Bronchial epithelial cell (primary cell): ENCODE measurements at regions not wholly inside any gene's neighbourhood (a gene's known extent, or its start where the extent isn't known, plus 50 kb on each side); places are given as distances from the start of the nearest gene placed in this dataset.

ENCODE experiments used
- DNase-seq: peaks from one replicate; pipeline ENCODE4 v3.0.0-alpha.2; 2010; ENCODE audit warnings: low read depth
- FAIRE-seq: peaks from 2 replicates; lab custom pipeline; 2011; peaks lifted over from hg19 to GRCh38; lab: Jason Lieb, UNC
- H3K27me3 ChIP-seq: 2 replicates; pipeline ENCODE4 v1.5.1; 2011; ENCODE audit warnings: low read length; ENCODE audit not compliant: control insufficient read depth, insufficient read depth
- H3K36me3 ChIP-seq: 2 replicates; pipeline ENCODE4 v1.5.1; 2011; ENCODE audit warnings: low read length; ENCODE audit not compliant: control insufficient read depth, insufficient read depth
- H3K4me3 ChIP-seq: 2 replicates; pipeline ENCODE4 v1.5.1; 2011; ENCODE audit warnings: mild to moderate bottlenecking, low read depth, low read length, control low read depth
- TF ChIP-seq, protein P1 (sequence below): IDR thresholded peaks from 2 replicates; pipeline ENCODE4 v1.5.1; 2011; ENCODE audit warnings: mild to moderate bottlenecking, moderate library complexity, low read length, control low read depth, inconsistent platforms; ENCODE audit not compliant: insufficient read depth, severe bottlenecking

DNA sequence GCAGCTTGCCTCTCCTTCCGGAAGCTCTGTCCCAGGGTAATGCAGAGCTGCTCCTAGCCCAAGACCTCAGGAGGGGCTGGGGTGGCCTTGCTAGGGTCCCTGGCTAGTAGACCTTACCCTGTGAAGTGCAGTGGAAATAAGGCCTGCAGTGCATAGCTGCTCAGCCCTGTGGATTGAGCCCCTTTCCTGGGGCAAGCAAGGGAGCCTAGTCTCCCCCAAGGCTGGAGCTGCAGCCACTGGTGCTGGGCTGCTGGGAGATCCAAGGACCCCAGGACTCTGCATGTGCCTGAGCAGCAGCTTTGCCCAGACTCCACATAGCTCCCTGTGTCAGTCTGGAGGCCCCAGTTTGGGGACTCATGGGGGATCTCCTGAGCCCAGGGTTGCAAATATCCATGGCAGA, 57.9 kb downstream of the FANCF start:
- TF ChIP-seq, protein P1, sequence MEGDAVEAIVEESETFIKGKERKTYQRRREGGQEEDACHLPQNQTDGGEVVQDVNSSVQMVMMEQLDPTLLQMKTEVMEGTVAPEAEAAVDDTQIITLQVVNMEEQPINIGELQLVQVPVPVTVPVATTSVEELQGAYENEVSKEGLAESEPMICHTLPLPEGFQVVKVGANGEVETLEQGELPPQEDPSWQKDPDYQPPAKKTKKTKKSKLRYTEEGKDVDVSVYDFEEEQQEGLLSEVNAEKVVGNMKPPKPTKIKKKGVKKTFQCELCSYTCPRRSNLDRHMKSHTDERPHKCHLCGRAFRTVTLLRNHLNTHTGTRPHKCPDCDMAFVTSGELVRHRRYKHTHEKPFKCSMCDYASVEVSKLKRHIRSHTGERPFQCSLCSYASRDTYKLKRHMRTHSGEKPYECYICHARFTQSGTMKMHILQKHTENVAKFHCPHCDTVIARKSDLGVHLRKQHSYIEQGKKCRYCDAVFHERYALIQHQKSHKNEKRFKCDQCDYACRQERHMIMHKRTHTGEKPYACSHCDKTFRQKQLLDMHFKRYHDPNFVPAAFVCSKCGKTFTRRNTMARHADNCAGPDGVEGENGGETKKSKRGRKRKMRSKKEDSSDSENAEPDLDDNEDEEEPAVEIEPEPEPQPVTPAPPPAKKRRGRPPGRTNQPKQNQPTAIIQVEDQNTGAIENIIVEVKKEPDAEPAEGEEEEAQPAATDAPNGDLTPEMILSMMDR: no peak

DNA sequence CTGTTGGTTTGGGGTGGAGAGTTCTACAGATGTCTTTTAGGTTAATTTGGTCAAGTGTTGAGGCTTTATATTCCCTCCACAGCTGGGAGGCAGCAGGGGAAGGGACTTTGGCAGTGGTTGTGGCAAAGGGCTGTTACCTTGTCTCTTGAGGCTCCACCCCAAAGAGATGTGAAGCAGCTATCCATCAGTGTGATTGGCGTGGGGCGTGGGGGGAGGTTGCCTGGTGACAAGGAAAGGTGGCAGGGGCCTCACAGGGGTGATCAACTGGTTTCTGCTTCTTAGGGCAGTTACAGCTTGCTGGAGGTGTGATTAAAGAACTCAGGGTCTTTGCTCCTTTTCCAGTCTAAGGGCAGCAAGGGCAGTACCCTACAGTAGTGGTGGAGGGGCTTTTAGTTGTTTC, 59.3 kb downstream of the FANCF start:
- DNase-seq (no peak), FAIRE-seq (no peak)
- Histone ChIP-seq H3K4me3 (no peak overlapping the region), H3K27me3 (no peaks in the 10 kb centered on the region), H3K36me3 (no peaks in the 10 kb centered on the region)
- TF ChIP-seq, protein P1: no peak

More for the DNA sequence above, 57.9 kb downstream of the FANCF start:
- no peaks in the 10 kb centered on the region for H3K27me3 ChIP-seq
- H3K36me3 ChIP-seq: no peaks in the 10 kb centered on the region
- no peak for FAIRE-seq
- no peak overlapping the region for H3K4me3 ChIP-seq
- DNase-seq: no peak

DNA sequence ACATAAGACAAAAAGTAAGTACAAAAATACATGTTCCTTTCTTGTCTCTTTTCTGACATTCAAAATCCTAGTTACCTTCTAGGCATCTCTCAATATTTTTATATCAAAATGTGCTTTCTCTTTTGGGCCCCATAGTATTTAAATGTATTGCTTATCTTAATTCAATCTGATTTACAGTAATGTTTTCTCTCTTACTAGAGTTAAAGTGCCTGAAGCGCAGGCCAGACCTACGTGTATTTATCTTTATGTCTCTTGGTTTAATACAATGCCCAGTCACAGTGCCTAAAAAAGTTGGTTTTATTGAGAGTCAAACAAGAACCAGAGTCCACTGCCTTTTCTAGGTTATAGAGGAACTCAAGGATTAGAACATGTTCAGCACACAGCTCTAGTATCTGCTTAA, 64.3 kb downstream of the FANCF start:
- DNase-seq (no peak), FAIRE-seq (no peak)
- Histone ChIP-seq H3K4me3 (no peak overlapping the region), H3K36me3 (no peaks in the 10 kb centered on the region), H3K27me3 (no peaks in the 10 kb centered on the region)
- TF ChIP-seq, protein P1: no peak

DNA sequence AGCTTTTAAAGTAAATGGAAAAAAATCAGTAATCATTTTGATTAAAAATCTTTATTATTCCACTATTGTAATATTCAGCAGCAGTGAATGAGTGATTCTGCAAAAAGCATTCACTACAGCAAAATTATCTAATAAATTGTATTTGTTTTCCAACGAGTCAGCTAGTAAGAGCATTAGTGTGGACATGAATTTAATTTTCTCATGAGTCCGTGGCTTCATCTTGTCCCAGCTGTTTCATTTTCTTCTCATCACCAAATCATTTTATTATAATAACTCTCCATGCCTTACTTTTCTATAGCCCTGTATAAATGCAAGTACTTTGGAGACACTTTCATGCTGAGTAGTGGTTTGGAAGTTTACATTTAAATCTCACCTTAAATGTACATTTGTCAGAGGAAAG, 66.2 kb downstream of the FANCF start:
- DNase-seq: no peak
- H3K4me3 ChIP-seq: no peak overlapping the region
- FAIRE-seq: no peak
- TF ChIP-seq, protein P1: no peak
- H3K36me3 ChIP-seq: no peaks in the 10 kb centered on the region
- no peaks in the 10 kb centered on the region for H3K27me3 ChIP-seq

DNA sequence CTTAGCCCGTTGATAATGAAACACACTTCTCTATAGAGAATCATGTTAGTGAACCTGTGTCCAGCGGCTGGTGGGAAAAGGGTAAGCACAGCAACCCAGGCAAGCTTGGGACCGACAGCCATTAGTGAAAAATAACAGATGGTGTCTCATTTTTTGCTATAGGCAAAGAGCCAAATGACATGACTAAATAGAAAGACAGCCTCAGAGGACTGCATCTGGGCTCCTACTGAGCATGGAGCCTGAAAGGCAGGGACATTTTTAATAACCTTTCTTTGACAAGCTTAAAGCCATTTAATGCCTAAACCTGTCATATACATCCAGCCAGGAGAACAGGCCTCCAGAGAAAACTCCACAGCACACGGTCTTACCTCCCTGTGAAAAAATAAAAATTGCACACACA, 67.0 kb downstream of the FANCF start:
- no peak for DNase-seq
- TF ChIP-seq, protein P1: no peak
- Histone ChIP-seq H3K27me3 (no peaks in the 10 kb centered on the region), H3K36me3 (no peaks in the 10 kb centered on the region), H3K4me3 (no peak overlapping the region)
- FAIRE-seq: no peak

DNA sequence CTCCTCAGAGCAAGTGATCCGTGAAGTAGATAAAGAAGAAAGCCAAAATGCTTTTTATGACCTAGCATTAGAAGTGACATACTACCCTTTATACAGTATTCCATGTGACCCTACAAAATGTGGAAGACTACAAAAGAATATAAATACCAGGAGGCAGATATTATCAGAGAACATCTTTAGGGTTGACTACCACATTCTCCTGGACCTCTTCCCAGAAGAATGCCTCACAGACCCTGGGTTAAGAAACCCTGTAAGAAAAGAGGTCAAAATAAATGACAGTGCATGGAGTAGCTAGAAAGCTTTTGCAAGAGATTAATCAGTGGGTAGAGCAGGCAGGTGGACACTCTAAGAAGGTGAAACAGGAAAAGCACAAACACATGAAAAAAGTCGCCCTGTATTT, 69.2 kb downstream of the FANCF start:
- DNase-seq (no peak), FAIRE-seq (no peak)
- H3K4me3 ChIP-seq: no peak overlapping the region
- H3K27me3 ChIP-seq: no peaks in the 10 kb centered on the region
- TF ChIP-seq, protein P1: no peak
- H3K36me3 ChIP-seq: no peaks in the 10 kb centered on the region
